GM12878 (cell line): ENCODE measurements at regions not wholly inside any gene's neighbourhood (a gene's known extent, or its start where the extent isn't known, plus 50 kb on each side); places are given as distances from the start of the nearest gene placed in this dataset.
A peak's percentile ranks its signal among the peaks of the same experiment; 100 is the strongest.

Experiments
- ATAC-seq: fragments of 200-7000 bp; cut with Tn5 transposase; 3 replicates; pipeline ENCODE4 v1.9.1; 2020; ENCODE audit warnings: mild to moderate bottlenecking, moderate library complexity
- BruUV-seq: library from RNA; stranded (reverse); fragments of 400-500 nt; replicated peaks from 2 replicates; lab custom pipeline; 2021; lab: Mats Ljungman, UMichigan
- CTCF ChIA-PET: fragments of 300-600 bp; sonication (Branson Sonifier 250); formaldehyde crosslinking; extraction: SDS; loops from one replicate; lab custom pipeline; 2021; ENCODE audit warnings: inconsistent platforms; lab: Yijun Ruan, JAX
- POLR2A ChIA-PET: fragments of 350-600 bp; formaldehyde crosslinking; extraction: SDS; loops from one replicate; lab custom pipeline; 2021; ENCODE audit warnings: inconsistent platforms; lab: Charles Lee
- RAD21 ChIA-PET: fragments of 300-600 bp; sonication (Branson Sonifier 250); formaldehyde crosslinking; loops from one replicate; lab custom pipeline; 2023; ENCODE audit warnings: antibody characterized with exemption; ENCODE audit not compliant: unreplicated experiment; lab: Charles Lee
- SMC1A ChIA-PET: fragments of 300-600 bp; sonication (Branson Sonifier 250); formaldehyde crosslinking; loops from one replicate; lab custom pipeline; 2023; ENCODE audit not compliant: unreplicated experiment, uncharacterized antibody; lab: Charles Lee
- DNase-seq: peaks from one replicate; pipeline ENCODE4 v3.0.0-alpha.2; 2011; ENCODE audit warnings: low read depth, low spot score
- FAIRE-seq: peaks from 3 replicates; lab custom pipeline; 2011; peaks lifted over from hg19 to GRCh38; lab: Jason Lieb, UNC
- H2AFZ ChIP-seq: 2 replicates; pipeline ENCODE4 v1.6.0; 2011; ENCODE audit warnings: low read depth, low read length, control low read depth; ENCODE audit not compliant: control insufficient read depth
- H3K27ac ChIP-seq: 2 replicates; pipeline ENCODE4 v1.5.1; 2011; ENCODE audit warnings: control low read depth; ENCODE audit not compliant: control insufficient read depth, insufficient read depth
- H3K27me3 ChIP-seq, 2 experiments: replicated peaks in 1 of 2; 2 replicates each; pipeline versions ENCODE4 v1.6.0 to v1.6.1; 2011; ENCODE audit warnings: low read length in 1 of 2; ENCODE audit not compliant: control insufficient read depth in 2 of 2, insufficient read depth in 2 of 2
- H3K36me3 ChIP-seq, 2 experiments: 2 replicates each; pipeline ENCODE4 v1.5.1; 2011; ENCODE audit warnings: low read length in 1 of 2; ENCODE audit not compliant: control insufficient read depth in 2 of 2, insufficient read depth in 2 of 2
- H3K4me1 ChIP-seq: 2 replicates; pipeline ENCODE4 v1.6.1; 2011; ENCODE audit warnings: mild to moderate bottlenecking, low read length, moderate library complexity, mixed read lengths; ENCODE audit not compliant: control insufficient read depth, insufficient read depth
- H3K4me2 ChIP-seq: 2 replicates; pipeline ENCODE4 v1.6.0; 2011; ENCODE audit warnings: control low read depth; ENCODE audit not compliant: control insufficient read depth, insufficient read depth
- H3K4me3 ChIP-seq: fragments of 200-600 bp; sonication (generic); 2 replicates; pipeline ENCODE4 v1.5.1; 2016
- H3K79me2 ChIP-seq: 2 replicates; pipeline ENCODE4 v1.6.0; 2011; ENCODE audit warnings: low read length; ENCODE audit not compliant: control insufficient read depth, insufficient read depth
- H3K9ac ChIP-seq: 2 replicates; pipeline ENCODE4 v1.8.0; 2011; ENCODE audit warnings: low read length, control low read depth, mixed read lengths; ENCODE audit not compliant: control insufficient read depth, insufficient read depth
- H3K9me3 ChIP-seq: replicated peaks from 3 replicates; pipeline ENCODE4 v1.5.1; 2011; ENCODE audit warnings: mild to moderate bottlenecking, low read length; ENCODE audit not compliant: control insufficient read depth, insufficient read depth
- H4K20me1 ChIP-seq: 2 replicates; pipeline ENCODE4 v1.6.0; 2011; ENCODE audit not compliant: control insufficient read depth, insufficient read depth
- BACH1 ChIP-seq: fragments of 450-650 bp; IDR thresholded peaks from 2 replicates; pipeline ENCODE4 v1.6.1; 2017; ENCODE audit warnings: mild to moderate bottlenecking, borderline replicate concordance
- GABPA ChIP-seq: IDR thresholded peaks from 2 replicates; pipeline ENCODE4 v1.6.1; 2014; ENCODE audit warnings: antibody characterized with exemption, low read depth, mild to moderate bottlenecking, inconsistent platforms
- POU2F2 ChIP-seq: IDR thresholded peaks from 3 replicates; pipeline ENCODE4 v1.6.1; 2011; ENCODE audit warnings: low read depth, mild to moderate bottlenecking, low read length, borderline replicate concordance
- SMC3 ChIP-seq: IDR thresholded peaks from 2 replicates; pipeline ENCODE4 v1.6.1; 2011; ENCODE audit warnings: low read length, improper control_type of control experiment, borderline replicate concordance
- TBL1XR1 ChIP-seq: IDR thresholded peaks from 2 replicates; pipeline ENCODE4 v1.6.1; 2012; ENCODE audit warnings: low read depth, low read length, improper control_type of control experiment
- TCF7 ChIP-seq: IDR thresholded peaks from 2 replicates; pipeline ENCODE4 v1.6.1; 2014; ENCODE audit warnings: antibody characterized with exemption, borderline replicate concordance
- WRNIP1 ChIP-seq: IDR thresholded peaks from 2 replicates; pipeline ENCODE4 v1.6.1; 2011; ENCODE audit warnings: low read depth, low read length, improper control_type of control experiment, borderline replicate concordance
- WGBS: methylation state at CpG from one replicate; pipeline ENCODE4 v1.1.6; 2016; ENCODE audit warnings: low lambda C conversion rate; ENCODE audit not compliant: insufficient replicate concordance, insufficient coverage; ENCODE audit errors: missing lambda C conversion rate; 5-methylcytosine and 5-hydroxymethylcytosine counted together
- in situ Hi-C: fragments of 300-500 bp; cut with MboI; formaldehyde crosslinking; loops from 9 replicates; pipeline ENCODE4 v1.14.3; 2018; ENCODE audit warnings: mixed read lengths
- intact Hi-C: fragments of 100-400 bp; cut with micrococcal nuclease; formaldehyde crosslinking; loops from one replicate; pipeline ENCODE4 v1.14.2; 2022; ENCODE audit not compliant: unreplicated experiment
- TF ChIP-seq, protein P1 (sequence below): fragments of 450-650 bp; IDR thresholded peaks from 2 replicates; pipeline ENCODE4 v1.6.1; 2016; ENCODE audit warnings: mild to moderate bottlenecking
- TF ChIP-seq, protein P2 (sequence below): fragments of 450-650 bp; IDR thresholded peaks from 2 replicates; pipeline ENCODE4 v1.6.1; 2017; ENCODE audit warnings: mild to moderate bottlenecking, moderate library complexity
- TF ChIP-seq, protein P3 (sequence below): fragments of 450-650 bp; formaldehyde crosslinking; IDR thresholded peaks from 2 replicates; pipeline ENCODE4 v1.5.0; 2022; ENCODE audit warnings: mild to moderate bottlenecking, missing genetic modification characterization
- TF ChIP-seq, protein P4 (sequence below): IDR thresholded peaks from 2 replicates; pipeline ENCODE4 v1.6.1; 2011; ENCODE audit warnings: low read depth, low read length, improper control_type of control experiment, borderline replicate concordance

DNA sequence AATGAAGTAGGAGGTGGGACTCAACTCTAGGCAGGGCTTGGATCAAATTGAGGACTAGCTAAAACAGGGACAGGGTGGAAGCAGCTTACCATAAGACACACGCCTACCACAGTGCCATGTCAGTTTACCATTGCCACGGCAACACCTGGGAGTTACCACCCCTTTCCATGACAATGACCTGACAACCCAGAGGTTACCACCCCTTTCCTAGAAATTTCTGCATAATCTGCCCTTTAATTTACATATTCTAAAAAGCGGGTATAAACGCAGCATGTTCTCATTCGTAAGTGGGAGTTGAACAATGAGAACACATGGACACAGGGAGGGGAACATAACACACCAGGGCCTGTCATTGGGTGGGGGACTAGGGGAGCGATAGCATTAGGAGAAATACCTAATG lies 72.7 kb downstream of the GCC1 start (continued):
- TF ChIP-seq, protein P1, sequence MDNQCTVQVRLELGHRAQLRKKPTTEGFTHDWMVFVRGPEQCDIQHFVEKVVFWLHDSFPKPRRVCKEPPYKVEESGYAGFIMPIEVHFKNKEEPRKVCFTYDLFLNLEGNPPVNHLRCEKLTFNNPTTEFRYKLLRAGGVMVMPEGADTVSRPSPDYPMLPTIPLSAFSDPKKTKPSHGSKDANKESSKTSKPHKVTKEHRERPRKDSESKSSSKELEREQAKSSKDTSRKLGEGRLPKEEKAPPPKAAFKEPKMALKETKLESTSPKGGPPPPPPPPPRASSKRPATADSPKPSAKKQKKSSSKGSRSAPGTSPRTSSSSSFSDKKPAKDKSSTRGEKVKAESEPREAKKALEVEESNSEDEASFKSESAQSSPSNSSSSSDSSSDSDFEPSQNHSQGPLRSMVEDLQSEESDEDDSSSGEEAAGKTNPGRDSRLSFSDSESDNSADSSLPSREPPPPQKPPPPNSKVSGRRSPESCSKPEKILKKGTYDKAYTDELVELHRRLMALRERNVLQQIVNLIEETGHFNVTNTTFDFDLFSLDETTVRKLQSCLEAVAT = no peak

DNA sequence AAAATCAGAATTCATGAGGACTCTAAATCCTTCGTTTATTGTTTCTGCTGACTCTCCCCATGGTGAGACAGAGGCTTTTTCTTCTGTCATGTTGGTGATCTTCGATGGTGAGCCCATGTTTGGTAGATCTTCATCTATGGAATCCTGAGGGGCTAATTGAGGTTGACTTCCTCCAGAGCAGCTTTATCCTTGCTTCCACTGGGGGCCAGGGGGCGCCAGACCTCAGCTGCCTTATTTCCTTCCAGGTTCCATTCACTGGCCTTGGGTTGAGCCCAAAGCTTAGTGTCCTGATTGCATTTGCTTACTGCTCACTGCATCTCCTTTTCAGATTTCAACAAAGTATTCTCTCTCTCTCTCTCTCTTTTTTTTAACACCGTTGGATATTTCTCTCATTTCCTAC lies 80.7 kb downstream of the GCC1 start:
- no peaks in the 10 kb centered on the region for H3K36me3 ChIP-seq
- DNase-seq (no peak), FAIRE-seq (no peak), ATAC-seq (peak; percentile 65)
- POLR2A ChIA-PET = no interaction called here
- no peak overlapping the region for H3K4me3 ChIP-seq
- WGBS = 3% methylated on average over 3 of the region's 4 CpGs
- H3K27ac ChIP-seq = no peak overlapping the region
- H3K4me1 ChIP-seq = no peaks in the 10 kb centered on the region
- H3K79me2 ChIP-seq = no peaks in the 10 kb centered on the region
- in situ Hi-C loops (no loop called here), intact Hi-C loops (no loop called here)
- no TSS peak for BruUV-seq
- RAD21 ChIA-PET = interaction anchor here (1.5 to 2.1 kb wide), 2 partner anchors 124 to 705 kb away, joined by 4 to 7 read pairs; no protein-coding TSS in a partner anchor
- no peak overlapping the region for H3K9ac ChIP-seq
- H3K9me3 ChIP-seq = no peaks in the 10 kb centered on the region
- H4K20me1 ChIP-seq = no peaks in the 10 kb centered on the region
- SMC1A ChIA-PET = interaction anchor here (1.4 kb wide), 1 partner anchor 705 kb away, joined by 4 read pairs; no protein-coding TSS in a partner anchor
- no peak overlapping the region for H3K4me2 ChIP-seq
- CTCF ChIA-PET = interaction anchor here (0.6 to 1.4 kb wide), 9 partner anchors 10 to 704 kb away, joined by 3 to 7 read pairs (median 3); no protein-coding TSS in a partner anchor
- no peak overlapping the region for H2AFZ ChIP-seq
- no peaks in the 10 kb centered on the region; a peak in 1 of 4 replicates for H3K27me3 ChIP-seq
- TF ChIP-seq, protein P2, sequence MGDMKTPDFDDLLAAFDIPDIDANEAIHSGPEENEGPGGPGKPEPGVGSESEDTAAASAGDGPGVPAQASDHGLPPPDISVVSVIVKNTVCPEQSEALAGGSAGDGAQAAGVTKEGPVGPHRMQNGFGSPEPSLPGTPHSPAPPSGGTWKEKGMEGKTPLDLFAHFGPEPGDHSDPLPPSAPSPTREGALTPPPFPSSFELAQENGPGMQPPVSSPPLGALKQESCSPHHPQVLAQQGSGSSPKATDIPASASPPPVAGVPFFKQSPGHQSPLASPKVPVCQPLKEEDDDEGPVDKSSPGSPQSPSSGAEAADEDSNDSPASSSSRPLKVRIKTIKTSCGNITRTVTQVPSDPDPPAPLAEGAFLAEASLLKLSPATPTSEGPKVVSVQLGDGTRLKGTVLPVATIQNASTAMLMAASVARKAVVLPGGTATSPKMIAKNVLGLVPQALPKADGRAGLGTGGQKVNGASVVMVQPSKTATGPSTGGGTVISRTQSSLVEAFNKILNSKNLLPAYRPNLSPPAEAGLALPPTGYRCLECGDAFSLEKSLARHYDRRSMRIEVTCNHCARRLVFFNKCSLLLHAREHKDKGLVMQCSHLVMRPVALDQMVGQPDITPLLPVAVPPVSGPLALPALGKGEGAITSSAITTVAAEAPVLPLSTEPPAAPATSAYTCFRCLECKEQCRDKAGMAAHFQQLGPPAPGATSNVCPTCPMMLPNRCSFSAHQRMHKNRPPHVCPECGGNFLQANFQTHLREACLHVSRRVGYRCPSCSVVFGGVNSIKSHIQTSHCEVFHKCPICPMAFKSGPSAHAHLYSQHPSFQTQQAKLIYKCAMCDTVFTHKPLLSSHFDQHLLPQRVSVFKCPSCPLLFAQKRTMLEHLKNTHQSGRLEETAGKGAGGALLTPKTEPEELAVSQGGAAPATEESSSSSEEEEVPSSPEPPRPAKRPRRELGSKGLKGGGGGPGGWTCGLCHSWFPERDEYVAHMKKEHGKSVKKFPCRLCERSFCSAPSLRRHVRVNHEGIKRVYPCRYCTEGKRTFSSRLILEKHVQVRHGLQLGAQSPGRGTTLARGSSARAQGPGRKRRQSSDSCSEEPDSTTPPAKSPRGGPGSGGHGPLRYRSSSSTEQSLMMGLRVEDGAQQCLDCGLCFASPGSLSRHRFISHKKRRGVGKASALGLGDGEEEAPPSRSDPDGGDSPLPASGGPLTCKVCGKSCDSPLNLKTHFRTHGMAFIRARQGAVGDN = no peak
- TF ChIP-seq TCF7 (no peak), SMC3 (peak; percentile 32; the same call in 1 of the 2 replicates), WRNIP1 (no peak), BACH1 (no peak), GABPA (no peak), POU2F2 (no peak), TBL1XR1 (no peak)
- TF ChIP-seq, protein P3, sequence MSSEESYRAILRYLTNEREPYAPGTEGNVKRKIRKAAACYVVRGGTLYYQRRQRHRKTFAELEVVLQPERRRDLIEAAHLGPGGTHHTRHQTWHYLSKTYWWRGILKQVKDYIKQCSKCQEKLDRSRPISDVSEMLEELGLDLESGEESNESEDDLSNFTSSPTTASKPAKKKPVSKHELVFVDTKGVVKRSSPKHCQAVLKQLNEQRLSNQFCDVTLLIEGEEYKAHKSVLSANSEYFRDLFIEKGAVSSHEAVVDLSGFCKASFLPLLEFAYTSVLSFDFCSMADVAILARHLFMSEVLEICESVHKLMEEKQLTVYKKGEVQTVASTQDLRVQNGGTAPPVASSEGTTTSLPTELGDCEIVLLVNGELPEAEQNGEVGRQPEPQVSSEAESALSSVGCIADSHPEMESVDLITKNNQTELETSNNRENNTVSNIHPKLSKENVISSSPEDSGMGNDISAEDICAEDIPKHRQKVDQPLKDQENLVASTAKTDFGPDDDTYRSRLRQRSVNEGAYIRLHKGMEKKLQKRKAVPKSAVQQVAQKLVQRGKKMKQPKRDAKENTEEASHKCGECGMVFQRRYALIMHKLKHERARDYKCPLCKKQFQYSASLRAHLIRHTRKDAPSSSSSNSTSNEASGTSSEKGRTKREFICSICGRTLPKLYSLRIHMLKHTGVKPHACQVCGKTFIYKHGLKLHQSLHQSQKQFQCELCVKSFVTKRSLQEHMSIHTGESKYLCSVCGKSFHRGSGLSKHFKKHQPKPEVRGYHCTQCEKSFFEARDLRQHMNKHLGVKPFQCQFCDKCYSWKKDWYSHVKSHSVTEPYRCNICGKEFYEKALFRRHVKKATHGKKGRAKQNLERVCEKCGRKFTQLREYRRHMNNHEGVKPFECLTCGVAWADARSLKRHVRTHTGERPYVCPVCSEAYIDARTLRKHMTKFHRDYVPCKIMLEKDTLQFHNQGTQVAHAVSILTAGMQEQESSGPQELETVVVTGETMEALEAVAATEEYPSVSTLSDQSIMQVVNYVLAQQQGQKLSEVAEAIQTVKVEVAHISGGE (CRISPR knock-in tag) = no peak
- TF ChIP-seq, protein P4, sequence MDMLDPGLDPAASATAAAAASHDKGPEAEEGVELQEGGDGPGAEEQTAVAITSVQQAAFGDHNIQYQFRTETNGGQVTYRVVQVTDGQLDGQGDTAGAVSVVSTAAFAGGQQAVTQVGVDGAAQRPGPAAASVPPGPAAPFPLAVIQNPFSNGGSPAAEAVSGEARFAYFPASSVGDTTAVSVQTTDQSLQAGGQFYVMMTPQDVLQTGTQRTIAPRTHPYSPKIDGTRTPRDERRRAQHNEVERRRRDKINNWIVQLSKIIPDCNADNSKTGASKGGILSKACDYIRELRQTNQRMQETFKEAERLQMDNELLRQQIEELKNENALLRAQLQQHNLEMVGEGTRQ = no peak
